ENCODE measurements at regions not wholly inside any gene's neighbourhood (a gene's known extent, or its start where the extent isn't known, plus 50 kb on each side); places are given as distances from the start of the nearest gene placed in this dataset.

DNA sequence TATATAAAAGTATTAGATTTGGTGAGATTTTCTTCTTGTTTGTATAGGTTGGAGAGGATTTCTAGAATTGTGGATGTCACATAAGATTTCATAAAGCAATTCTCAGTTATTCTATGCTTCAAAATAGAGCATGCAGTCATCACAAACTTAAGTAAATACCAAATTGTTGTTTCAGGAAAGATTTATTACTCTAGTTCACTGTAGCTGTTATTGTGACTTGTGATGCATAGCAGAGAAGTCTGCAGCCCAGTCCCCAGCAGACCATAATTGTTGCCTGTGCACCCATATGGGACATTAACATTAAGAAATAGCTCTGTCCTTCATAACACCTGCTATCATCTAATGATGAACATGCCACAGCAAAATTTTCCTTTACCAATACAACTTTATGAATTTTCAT, 228.0 kb upstream of the FAM83B start:
- H3K4me1 ChIP-seq (replicated peaks in 1 of 2; ENCODE audit: control insufficient read depth in 2 of 2, insufficient read depth in 2 of 2, low read length in 2 of 2): no peaks in the 10 kb centered on the region
- ATAC-seq: no peak
- H3K27ac ChIP-seq (ENCODE audit: extremely low read depth, low read depth, low read length): no peak overlapping the region
- no peaks in the 10 kb centered on the region for H3K9me3 ChIP-seq (replicated peaks; ENCODE audit: control insufficient read depth, insufficient read depth, low read depth, low read length)
- ChIA-PET POLR2A (no interaction called here), CTCF (ENCODE audit: low intra/inter-chr PET ratio) (no interaction called here)
- no peaks in the 10 kb centered on the region for H4K20me1 ChIP-seq (replicated peaks; ENCODE audit: control insufficient read depth, insufficient read depth, low read length)
- H2AFZ ChIP-seq (ENCODE audit: low read depth, low read length): no peak overlapping the region
- no peaks in the 10 kb centered on the region for H3K9me1 ChIP-seq (ENCODE audit: control insufficient read depth, insufficient read depth, low read length)
- H3K27me3 ChIP-seq (ENCODE audit: control insufficient read depth in 2 of 2, insufficient read depth in 2 of 2, low read length in 2 of 2): no peaks in the 10 kb centered on the region
- in situ Hi-C loops (cut with MboI): no loop called here
- no peak for TF ChIP-seq ZBTB7A (IDR thresholded peaks at IDR 0.05; ENCODE audit: borderline replicate concordance, control insufficient read depth, low read depth, low read length)
- TF ChIP-seq, protein P1, sequence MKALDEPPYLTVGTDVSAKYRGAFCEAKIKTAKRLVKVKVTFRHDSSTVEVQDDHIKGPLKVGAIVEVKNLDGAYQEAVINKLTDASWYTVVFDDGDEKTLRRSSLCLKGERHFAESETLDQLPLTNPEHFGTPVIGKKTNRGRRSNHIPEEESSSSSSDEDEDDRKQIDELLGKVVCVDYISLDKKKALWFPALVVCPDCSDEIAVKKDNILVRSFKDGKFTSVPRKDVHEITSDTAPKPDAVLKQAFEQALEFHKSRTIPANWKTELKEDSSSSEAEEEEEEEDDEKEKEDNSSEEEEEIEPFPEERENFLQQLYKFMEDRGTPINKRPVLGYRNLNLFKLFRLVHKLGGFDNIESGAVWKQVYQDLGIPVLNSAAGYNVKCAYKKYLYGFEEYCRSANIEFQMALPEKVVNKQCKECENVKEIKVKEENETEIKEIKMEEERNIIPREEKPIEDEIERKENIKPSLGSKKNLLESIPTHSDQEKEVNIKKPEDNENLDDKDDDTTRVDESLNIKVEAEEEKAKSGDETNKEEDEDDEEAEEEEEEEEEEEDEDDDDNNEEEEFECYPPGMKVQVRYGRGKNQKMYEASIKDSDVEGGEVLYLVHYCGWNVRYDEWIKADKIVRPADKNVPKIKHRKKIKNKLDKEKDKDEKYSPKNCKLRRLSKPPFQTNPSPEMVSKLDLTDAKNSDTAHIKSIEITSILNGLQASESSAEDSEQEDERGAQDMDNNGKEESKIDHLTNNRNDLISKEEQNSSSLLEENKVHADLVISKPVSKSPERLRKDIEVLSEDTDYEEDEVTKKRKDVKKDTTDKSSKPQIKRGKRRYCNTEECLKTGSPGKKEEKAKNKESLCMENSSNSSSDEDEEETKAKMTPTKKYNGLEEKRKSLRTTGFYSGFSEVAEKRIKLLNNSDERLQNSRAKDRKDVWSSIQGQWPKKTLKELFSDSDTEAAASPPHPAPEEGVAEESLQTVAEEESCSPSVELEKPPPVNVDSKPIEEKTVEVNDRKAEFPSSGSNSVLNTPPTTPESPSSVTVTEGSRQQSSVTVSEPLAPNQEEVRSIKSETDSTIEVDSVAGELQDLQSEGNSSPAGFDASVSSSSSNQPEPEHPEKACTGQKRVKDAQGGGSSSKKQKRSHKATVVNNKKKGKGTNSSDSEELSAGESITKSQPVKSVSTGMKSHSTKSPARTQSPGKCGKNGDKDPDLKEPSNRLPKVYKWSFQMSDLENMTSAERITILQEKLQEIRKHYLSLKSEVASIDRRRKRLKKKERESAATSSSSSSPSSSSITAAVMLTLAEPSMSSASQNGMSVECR (CRISPR knock-in tag; IDR thresholded peaks at IDR 0.05): no peak
- no peak for TF ChIP-seq E2F3 (CRISPR knock-in tag; IDR thresholded peaks at IDR 0.05)
- TF ChIP-seq BRF2 (IDR thresholded peaks at IDR 0.05; ENCODE audit: borderline replicate concordance, insufficient read depth, insufficient read length): no peak
- no peak for TF ChIP-seq MAFF (IDR thresholded peaks at IDR 0.05; ENCODE audit: low read length)
- no peak for TF ChIP-seq ZNF780A (CRISPR knock-in tag; IDR thresholded peaks at IDR 0.05)
- TF ChIP-seq BRD9 (IDR thresholded peaks at IDR 0.05; ENCODE audit: low read depth, partially characterized antibody): no peak
- no peak for TF ChIP-seq ZSCAN29 (IDR thresholded peaks at IDR 0.05)
- TF ChIP-seq RFX1 (IDR thresholded peaks at IDR 0.05): no peak
- TF ChIP-seq ATF7 (IDR thresholded peaks at IDR 0.05): no peak
- no peak for TF ChIP-seq NUFIP1 (IDR thresholded peaks at IDR 0.05; ENCODE audit: partially characterized antibody)
- TF ChIP-seq DDX20 (tag; IDR thresholded peaks at IDR 0.05; ENCODE audit: low read depth): no peak
- no peak for TF ChIP-seq SP1 (CRISPR knock-in tag; IDR thresholded peaks at IDR 0.05)
- TF ChIP-seq ZKSCAN1 (IDR thresholded peaks at IDR 0.05; ENCODE audit: low read depth, low read length): no peak
- no peak for TF ChIP-seq NR2C1 (IDR thresholded peaks at IDR 0.05)
- no peak for TF ChIP-seq NR2C1 (tag; IDR thresholded peaks at IDR 0.05)
- TF ChIP-seq MLX (CRISPR knock-in tag; conservative IDR thresholded peaks at IDR 0.05): no peak
- no peak for TF ChIP-seq MXD1 (CRISPR knock-in tag; IDR thresholded peaks at IDR 0.05; ENCODE audit: borderline replicate concordance, poor library complexity, severe bottlenecking)
- TF ChIP-seq ZNF707 (CRISPR knock-in tag; conservative IDR thresholded peaks at IDR 0.05): no peak
- H3K9ac ChIP-seq (ENCODE audit: insufficient read depth in 1 of 2, low read depth in 2 of 2, low read length in 2 of 2): no peak overlapping the region
- no peak for DNase-seq (ENCODE audit: extremely low read depth in 1 of 4, low spot score in 3 of 4)
- no peaks in the 10 kb centered on the region for H3K36me3 ChIP-seq (ENCODE audit: control insufficient read depth, insufficient read depth, low read length)
- H3K4me3 ChIP-seq: no peak overlapping the region
- intact Hi-C loops (cut with micrococcal nuclease): no loop called here
- no peak for FAIRE-seq
- H3K4me2 ChIP-seq (ENCODE audit: insufficient read depth, low read length): no peak overlapping the region
- BruUV-seq (replicated peaks): no TSS peak
- no peaks in the 10 kb centered on the region for H3K79me2 ChIP-seq (ENCODE audit: control insufficient read depth, insufficient read depth, low read length)
